GM12874 (cell line): ENCODE measurements at regions not wholly inside any gene's neighbourhood (a gene's known extent, or its start where the extent isn't known, plus 50 kb on each side); places are given as distances from the start of the nearest gene placed in this dataset.

ENCODE experiments used
- TF ChIP-seq, protein P1 (sequence below): IDR thresholded peaks from 2 replicates; pipeline ENCODE4 v1.5.1; 2011; ENCODE audit warnings: low read depth, mild to moderate bottlenecking, control low read depth, low read length, moderate library complexity; ENCODE audit not compliant: insufficient read depth

DNA sequence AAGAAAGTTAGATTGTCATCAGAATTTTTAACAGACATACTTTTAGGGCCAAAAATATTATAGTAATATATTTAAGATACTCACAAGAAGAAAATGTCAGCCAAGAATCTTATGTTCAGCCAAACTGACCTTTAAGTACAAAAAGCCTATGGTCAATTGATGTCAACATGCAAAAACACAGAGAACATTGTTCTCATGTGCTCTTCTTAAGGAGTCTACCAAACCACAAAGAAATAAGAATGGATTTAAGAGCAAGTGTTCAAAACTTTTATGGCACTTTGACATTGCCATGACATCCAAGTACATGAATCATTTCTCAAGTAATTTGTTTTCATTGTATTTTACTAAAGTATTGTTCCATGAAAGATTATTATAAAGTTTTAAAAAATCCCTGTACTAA is 180.4 kb downstream of the TMEM26 start:
- TF ChIP-seq, protein P1, sequence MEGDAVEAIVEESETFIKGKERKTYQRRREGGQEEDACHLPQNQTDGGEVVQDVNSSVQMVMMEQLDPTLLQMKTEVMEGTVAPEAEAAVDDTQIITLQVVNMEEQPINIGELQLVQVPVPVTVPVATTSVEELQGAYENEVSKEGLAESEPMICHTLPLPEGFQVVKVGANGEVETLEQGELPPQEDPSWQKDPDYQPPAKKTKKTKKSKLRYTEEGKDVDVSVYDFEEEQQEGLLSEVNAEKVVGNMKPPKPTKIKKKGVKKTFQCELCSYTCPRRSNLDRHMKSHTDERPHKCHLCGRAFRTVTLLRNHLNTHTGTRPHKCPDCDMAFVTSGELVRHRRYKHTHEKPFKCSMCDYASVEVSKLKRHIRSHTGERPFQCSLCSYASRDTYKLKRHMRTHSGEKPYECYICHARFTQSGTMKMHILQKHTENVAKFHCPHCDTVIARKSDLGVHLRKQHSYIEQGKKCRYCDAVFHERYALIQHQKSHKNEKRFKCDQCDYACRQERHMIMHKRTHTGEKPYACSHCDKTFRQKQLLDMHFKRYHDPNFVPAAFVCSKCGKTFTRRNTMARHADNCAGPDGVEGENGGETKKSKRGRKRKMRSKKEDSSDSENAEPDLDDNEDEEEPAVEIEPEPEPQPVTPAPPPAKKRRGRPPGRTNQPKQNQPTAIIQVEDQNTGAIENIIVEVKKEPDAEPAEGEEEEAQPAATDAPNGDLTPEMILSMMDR, result no peak

DNA sequence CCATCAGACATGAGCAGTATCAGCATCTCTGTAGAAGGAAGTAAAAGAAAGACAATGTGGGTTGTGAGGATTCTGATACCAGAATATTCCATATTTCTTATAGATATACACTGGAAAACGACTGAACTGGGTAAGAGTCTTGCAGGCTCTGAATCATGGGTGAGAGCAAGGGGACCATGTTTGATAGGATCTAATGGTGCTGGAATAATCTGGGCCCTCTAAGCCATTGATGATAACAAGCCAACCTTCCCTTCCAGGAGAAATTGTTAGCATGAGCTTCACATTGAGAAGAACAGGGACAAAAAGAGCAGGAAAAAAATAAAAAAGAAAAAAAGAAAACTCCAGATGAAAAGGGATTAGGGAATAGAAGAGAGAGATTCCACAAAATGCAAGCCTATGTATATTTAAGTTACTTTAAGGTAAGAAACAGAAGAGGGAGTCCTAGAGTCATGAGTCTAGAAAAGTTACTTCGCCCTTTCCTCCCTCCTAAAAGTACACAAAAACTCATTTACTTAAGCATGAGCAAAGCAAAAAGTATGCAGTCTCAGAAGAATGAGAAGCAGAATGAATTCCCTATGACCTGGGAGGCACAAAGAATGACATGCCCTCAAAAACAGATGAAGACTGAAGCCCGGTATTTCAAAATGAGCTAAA is 181.9 kb downstream of the TMEM26 start:
- TF ChIP-seq, protein P1, result no peak

DNA sequence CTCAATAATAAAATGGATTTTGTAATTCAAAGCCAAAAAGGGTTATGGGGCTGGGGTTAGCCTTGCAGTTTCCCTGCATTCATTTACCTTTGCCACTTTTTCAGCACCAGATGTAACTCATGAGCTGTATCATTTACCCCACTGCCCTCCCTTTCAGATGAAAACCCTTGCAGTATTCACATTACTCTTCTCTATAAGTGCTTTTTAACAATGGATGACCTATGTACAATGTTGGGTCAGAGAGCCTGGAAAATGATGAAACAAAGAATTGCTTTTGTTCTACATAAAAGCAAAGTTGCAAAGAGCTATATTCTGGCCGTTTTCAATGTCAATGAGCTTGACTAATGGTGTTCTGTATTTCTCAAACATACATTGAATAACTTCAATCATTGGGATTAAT is 189.7 kb downstream of the TMEM26 start:
- TF ChIP-seq, protein P1, result no peak

DNA sequence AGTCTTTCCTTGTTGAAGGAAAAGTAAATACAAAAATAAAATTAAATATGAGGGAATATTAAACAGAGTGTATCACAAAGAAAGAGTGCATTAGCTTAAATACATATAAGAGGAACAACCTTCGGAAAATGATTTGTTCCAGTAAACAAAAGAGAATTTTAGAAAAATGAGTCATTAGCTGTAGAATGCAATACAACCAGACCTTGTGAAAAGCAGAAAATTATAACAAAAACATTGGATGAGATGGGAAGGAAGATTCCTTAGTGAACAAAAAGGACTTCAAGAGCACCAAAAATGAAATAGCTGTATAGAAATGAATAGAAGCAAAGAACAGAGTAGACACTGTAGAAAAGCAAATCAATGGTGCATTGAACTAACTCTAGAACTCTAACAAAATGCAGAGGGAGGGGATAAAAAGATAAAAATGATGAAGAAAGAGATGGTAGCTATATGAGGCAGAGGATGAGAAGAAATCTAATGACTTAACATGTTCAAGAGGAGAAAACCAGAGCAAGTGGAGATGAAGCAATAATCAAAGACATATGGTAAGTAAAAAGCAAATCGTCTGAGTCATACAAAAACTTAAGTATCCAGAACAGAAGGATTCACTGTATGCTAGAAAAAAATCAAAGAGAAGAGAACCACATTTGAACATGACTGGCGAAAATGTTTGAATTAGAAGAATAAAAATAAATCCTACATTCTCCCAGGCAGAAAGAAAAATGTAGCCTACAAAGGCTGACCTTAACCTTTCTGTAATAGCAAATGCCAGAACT is 190.5 kb downstream of the TMEM26 start:
- TF ChIP-seq, protein P1, result no peak

DNA sequence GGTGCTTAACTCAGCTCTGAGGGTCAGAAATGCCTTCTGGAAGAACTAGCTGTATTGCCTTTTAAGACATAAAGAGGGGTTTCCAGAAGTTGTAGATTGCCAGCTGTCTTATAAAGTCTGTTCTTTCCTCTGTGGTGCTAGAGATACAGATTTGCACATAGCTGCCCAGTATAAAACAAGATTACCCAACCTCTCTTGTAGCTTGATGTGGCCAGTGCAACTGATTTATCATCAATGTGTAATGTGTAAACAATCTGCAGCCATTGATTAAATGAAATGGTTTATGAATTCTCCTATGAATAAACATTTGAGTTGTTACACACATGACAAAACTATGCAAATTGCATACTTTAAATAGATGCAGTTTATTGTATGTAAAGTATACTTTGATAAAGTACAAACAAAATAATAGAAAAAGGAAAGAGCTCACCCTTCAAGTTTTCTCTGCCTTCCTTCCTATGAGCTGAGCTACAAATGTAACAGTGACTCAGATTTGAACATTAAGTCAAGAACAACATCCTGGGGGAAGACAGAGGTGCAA is 195.2 kb downstream of the TMEM26 start:
- TF ChIP-seq, protein P1, result no peak

DNA sequence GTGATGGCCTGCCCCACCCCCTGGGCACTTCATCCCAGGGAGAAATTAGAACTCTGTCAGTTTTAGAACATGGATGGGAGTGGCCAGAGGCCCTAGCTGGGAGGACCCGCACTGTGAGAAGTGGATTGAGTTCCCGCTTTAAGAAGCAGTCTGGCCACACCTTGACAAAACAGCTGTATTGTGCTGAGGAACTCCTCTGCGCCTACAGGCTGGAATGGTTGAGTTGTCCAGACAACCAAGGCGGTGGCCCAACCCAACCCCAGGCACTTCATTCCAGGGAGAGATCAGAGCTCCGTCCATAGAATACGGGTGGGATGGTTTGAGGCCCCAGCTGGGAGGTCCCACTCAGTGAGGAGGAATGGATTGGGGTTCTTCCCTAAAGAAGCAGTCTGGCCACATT is 196.0 kb downstream of the TMEM26 start:
- TF ChIP-seq, protein P1, result no peak

DNA sequence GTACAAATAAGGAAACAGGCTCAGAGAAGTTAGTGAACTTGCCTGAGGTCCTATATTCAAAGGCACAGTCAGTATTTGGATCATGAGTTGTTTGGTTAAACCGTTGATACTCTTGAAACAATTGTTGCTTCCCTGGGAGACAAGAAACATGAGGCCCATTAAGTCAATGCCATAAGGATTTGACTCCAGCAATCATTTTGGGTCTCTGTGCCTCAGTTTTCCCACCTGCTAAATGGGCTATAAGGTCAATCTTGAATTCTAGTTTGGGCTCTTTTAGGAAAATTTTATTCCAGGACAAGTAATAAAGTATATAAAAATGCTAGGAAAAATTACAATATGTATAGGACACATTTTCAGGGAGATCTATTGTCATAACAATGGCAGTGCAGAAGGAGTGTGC is 202.1 kb downstream of the TMEM26 start:
- TF ChIP-seq, protein P1, result no peak
